SIG-M5 (cell line): ENCODE measurements at regions not wholly inside any gene's neighbourhood (a gene's known extent, or its start where the extent isn't known, plus 50 kb on each side); places are given as distances from the start of the nearest gene placed in this dataset.

Source experiments
- DNase-seq: peaks from one replicate; lab custom pipeline; 2025; lab: John Stamatoyannopoulos, UW

DNA sequence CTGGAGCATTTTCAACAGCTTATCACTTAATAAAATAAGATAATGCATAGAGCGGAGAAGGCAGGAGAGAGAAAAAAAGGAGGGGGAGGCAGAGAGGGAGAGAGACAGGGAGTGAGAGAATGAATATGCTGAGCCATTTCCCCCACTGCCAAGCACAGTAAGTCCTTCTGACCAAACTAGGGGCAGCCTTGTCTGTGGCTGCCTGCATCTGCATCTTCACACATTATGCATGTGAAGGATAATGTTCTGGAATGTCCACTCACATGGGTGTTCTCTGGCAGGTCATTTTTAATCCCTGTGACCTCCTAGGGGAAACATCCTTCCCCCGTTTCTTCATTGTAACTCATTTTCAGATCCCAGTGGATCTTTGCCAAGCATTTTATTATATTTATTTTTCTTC lies 269.3 kb downstream of the FOXA2 start:
- no peak for DNase-seq

- DNase-seq, result no peak
Observed at GRCh38 chr20:22312744-22313346, 271.5 kb downstream of the FOXA2 start.

DNA sequence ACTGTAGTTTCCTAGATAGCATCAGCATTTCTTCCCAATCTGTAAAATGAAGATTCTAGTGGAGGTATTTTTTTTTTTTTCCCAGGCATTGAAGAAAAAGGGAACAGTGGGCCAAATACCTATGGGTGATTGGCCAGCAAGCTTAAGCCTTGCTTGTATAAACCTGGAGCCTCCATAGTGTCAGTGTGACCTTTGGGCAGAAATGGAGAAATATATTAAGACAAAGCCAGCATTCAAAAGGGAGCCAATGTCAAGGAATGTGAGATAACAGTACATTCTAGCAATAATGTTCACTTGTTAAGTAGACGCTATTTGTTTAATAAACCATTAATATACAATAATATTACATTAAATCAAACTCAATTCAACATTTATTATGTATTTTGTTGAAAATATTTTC lies 275.4 kb downstream of the FOXA2 start:
- DNase-seq, result no peak

GRCh38 chr20:22307409-22307808 lies 277.0 kb downstream of the FOXA2 start:
- no peak for DNase-seq

DNA sequence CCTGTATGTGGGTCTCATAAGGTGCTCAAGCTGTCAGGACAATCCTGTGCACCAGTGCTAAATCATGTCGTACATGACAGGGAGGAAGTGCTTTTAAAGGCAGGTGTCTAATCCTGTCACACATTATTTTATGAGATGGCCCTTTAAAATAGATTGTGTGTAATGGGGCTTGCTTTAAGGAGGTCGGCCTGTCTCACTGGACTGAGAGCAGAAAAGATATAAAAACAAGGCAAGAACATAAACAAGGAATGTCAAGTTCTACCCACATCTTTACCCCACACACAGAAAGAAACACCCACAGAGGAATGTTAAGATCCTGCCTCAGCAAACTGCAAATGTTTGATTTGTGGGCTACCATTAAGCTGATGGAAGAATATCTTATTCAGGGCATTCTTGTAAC lies 279.0 kb downstream of the FOXA2 start:
- no peak for DNase-seq

GRCh38 chr20:22303523-22303922 lies 280.8 kb downstream of the FOXA2 start:
- DNase-seq, result no peak

- no peak for DNase-seq
Observed at GRCh38 chr20:22302039-22302438, 282.3 kb downstream of the FOXA2 start.

GRCh38 chr20:22293886-22294285 lies 290.5 kb downstream of the FOXA2 start:
- DNase-seq, result no peak

DNA sequence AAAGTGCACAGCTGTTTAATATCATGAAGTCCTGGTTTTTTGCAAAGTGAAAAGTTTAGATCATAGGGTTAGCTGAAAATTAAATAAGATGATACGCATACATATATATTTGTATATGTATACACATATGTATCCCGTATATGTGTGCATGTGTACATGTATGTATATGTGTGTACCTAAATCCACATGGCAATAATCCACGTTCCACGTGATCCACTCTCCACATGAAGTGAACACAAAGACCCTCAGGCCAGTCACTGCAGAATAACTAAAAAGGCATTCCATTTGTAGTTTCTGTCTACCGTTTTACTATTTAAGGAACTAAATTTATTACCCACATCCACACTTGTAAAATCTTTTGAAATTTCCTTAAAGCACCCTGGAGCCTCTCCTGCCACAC lies 294.9 kb downstream of the FOXA2 start:
- no peak for DNase-seq

GRCh38 chr20:22288957-22289356 lies 295.4 kb downstream of the FOXA2 start:
- DNase-seq, result no peak

DNA sequence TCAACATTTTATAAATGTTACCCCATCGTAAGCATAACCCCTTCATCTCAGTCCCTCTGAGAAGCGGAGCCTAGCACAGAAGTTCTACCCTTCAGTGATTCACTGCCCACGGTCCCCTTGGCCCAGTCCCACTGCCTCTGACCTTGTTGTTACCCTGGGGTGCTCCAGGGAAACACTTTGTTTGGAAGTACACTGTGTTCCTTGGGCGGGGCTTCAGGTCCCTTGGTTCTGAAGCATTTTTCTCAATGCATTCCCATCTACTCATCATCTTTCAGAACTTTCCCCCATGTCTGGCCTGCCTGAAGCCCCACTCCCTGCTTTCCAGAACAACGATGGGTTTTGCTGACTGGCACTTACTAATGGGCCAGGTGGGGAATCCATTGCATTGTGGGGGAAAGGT lies 296.2 kb downstream of the FOXA2 start:
- DNase-seq, result no peak

DNA sequence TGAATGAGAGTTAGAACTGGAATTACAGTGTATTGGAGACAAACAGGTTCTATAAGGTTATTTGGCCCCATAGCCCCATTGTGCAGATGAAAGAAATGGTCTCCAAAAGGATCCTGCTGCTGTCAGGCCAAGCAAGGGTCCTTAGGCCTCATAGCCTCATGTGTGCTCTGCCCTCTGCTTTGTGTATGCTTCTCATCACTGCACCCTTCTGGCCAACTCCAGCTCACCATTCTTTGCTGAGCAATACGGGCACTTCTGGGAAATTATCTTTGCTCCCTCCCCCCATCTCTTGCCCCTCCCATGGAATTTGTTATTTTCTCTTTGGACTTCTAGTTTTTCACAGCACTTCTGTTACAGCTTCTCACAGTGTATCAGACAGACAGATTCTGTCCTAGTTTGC lies 298.8 kb downstream of the FOXA2 start:
- DNase-seq, result no peak

GRCh38 chr20:22282696-22283095 lies 301.7 kb downstream of the FOXA2 start:
- DNase-seq, result no peak

GRCh38 chr20:22274330-22274729 lies 310.0 kb downstream of the FOXA2 start:
- DNase-seq, result no peak

- DNase-seq, result no peak
Observed at GRCh38 chr20:22268675-22269074, 315.7 kb downstream of the FOXA2 start.

GRCh38 chr20:22264917-22265316 lies 319.5 kb downstream of the FOXA2 start:
- DNase-seq, result no peak

DNA sequence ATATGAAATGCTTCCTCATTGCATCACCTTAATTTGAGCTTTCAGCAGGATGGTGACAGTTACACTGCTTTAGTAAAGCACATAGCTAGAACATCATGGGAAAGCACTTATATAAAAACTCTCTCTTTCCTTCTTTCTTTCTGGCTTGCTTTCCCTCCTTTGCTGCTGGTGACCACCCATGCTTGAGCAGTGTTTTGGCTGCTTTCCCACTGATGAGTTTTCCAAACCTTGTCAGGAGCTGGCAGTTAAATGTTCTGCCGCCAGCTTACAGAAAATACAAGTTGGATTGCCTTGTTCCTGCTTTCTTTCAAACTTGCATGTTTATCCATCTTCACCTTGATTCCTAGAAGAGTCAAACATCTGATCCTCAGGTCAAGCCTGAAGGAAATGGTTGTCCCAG lies 323.9 kb downstream of the FOXA2 start:
- DNase-seq, result no peak

GRCh38 chr20:22257912-22258311 lies 326.5 kb downstream of the FOXA2 start:
- no peak for DNase-seq

DNA sequence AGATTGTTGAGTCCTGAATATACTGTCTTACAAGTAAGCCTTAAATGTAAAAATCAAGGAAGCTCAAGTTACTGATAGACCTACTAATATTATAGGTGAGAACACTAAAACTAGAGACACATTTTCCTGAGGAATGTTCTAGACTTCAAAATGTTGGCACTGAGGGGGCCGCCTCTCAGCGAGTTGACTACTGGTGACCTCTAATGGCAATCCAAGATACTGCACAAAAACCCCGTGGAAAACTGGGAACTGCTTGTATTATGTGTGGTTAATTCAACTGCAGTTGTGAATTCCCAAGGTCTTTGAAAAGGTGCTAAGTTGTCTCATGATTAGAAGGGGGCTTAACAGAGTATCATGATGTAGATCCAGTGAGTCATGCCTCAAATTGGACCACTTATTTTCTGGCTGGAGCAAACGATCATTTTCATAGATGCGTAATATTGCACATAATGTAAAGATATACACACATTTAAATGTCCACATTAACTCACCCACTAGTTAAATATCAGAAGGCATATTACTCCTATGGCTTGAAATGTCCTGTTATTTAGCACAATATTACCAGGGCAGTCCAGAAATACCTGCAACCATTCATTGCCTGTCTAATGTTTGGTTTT lies 336.2 kb downstream of the FOXA2 start:
- DNase-seq, result no peak

DNA sequence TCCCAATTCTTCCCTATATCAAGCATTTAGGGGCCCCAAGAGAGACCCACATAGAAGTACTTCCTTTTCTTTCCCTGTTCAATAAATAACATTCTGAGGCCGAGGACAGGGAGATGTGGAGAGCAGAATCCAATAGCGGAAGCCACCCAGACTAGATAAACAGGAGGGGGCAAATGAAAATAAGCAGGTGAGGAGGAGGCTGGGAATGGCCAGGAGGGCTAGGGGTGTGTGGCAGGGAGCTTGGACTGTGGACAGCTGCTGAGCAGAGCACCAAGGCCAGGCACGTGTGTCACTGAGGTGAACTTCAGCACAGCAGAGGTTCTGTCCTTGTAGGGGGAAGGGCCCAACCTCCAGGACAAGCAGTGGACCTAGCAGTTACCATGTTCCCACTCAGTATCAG lies 339.2 kb downstream of the FOXA2 start:
- DNase-seq, result no peak

GRCh38 chr20:22243067-22243466 lies 341.3 kb downstream of the FOXA2 start:
- DNase-seq, result no peak

- no peak for DNase-seq
Observed at GRCh38 chr20:22241609-22242008, 342.8 kb downstream of the FOXA2 start.

DNA sequence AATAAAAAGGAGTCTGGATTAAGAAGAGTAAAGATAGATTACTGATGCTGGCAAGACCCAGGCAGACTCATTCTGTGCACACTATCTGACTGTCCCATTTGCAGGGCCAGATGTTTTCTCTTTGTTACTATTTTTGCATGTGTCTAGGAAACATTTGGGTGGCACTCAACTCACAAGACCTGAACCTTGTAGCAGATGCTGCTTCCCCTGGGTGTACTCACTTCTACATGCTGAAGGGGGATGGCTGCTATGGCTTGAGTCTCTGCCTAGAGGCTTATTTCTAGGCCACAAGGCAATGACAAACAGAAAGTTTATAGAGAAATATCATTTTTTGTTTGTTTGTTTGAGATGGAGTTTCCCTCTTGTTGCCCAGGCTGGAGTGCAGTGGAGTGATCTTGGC lies 351.4 kb downstream of the FOXA2 start:
- DNase-seq, result no peak

DNA sequence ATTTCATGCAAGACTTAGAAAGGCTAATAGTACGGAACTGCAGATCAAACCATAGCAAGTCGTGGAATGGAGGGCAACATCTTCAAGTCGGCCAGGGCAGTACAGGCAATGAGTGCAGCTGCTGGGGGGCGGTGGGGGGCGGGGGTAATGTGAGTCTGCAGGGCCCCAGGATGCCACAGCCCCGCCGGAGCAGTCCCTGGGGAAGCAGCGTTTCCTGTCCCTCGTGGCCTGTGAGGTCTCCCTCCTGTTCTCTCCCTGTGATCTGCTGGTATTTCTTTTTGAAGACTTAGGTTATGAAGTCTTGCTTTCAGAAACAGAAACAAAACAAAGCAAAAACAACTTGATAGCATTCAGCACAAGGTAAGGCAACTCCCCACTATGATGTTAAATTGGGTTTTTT lies 351.9 kb downstream of the FOXA2 start:
- DNase-seq, result no peak
